ENCODE measurements at regions not wholly inside any gene's neighbourhood (a gene's known extent, or its start where the extent isn't known, plus 50 kb on each side); places are given as distances from the start of the nearest gene placed in this dataset.

DNA sequence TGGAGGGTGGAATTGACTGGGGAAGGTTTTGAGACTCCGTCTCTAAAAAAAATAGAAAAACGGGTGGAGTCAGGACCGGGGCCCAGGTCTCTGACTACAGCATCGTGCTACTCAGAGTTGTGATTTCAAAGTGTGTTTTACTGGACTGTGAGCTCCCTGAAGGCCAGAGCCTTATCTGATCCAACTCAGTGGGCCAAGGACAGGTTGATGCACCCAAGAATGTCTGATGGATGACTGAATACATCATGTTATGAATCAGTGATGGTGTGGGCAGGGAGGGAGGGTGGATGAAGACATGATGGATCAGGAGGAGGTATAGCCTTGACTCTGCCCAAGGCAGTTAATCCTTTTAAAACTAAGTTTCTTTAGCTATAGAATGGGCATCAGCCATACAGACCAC, 81.6 kb downstream of the FOXD2 start:
- H3K4me2 ChIP-seq (ENCODE audit: low read depth, low read length, poor library complexity, severe bottlenecking) = no peak overlapping the region
- no peaks in the 10 kb centered on the region for H4K20me1 ChIP-seq (ENCODE audit: insufficient read depth, low read length, poor library complexity, severe bottlenecking)
- no peaks in the 10 kb centered on the region for H3K36me3 ChIP-seq (ENCODE audit: insufficient read depth, low read length)
- no peaks in the 10 kb centered on the region for H3K9me2 ChIP-seq (replicated peaks; ENCODE audit: low read depth, low read length)
- no peaks in the 10 kb centered on the region for H3K79me2 ChIP-seq (ENCODE audit: insufficient read depth, low read length)
- no peaks in the 10 kb centered on the region for H3K27me3 ChIP-seq (ENCODE audit: insufficient read depth, low read length, poor library complexity, severe bottlenecking)
- H3K9ac ChIP-seq (ENCODE audit: low read depth, low read length, poor library complexity, severe bottlenecking) = no peak overlapping the region
- H3K4me1 ChIP-seq (ENCODE audit: insufficient read depth, low read length, poor library complexity, severe bottlenecking) = no peaks in the 10 kb centered on the region
- no peaks in the 10 kb centered on the region for H3F3A ChIP-seq (ENCODE audit: low read depth)
- no peak overlapping the region for H3K4me3 ChIP-seq (ENCODE audit: low read length, poor library complexity, severe bottlenecking)
- TF ChIP-seq, protein P1, sequence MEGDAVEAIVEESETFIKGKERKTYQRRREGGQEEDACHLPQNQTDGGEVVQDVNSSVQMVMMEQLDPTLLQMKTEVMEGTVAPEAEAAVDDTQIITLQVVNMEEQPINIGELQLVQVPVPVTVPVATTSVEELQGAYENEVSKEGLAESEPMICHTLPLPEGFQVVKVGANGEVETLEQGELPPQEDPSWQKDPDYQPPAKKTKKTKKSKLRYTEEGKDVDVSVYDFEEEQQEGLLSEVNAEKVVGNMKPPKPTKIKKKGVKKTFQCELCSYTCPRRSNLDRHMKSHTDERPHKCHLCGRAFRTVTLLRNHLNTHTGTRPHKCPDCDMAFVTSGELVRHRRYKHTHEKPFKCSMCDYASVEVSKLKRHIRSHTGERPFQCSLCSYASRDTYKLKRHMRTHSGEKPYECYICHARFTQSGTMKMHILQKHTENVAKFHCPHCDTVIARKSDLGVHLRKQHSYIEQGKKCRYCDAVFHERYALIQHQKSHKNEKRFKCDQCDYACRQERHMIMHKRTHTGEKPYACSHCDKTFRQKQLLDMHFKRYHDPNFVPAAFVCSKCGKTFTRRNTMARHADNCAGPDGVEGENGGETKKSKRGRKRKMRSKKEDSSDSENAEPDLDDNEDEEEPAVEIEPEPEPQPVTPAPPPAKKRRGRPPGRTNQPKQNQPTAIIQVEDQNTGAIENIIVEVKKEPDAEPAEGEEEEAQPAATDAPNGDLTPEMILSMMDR (conservative IDR thresholded peaks at IDR 0.05; ENCODE audit: low read length) = no peak
- TF ChIP-seq EZH2phosphoT487 (IDR thresholded peaks at IDR 0.05; ENCODE audit: borderline replicate concordance) = no peak
- H2AFZ ChIP-seq (ENCODE audit: low read length) = no peak overlapping the region
- no peaks in the 10 kb centered on the region for H3K9me3 ChIP-seq (ENCODE audit: insufficient read depth, low read depth, low read length)

DNA sequence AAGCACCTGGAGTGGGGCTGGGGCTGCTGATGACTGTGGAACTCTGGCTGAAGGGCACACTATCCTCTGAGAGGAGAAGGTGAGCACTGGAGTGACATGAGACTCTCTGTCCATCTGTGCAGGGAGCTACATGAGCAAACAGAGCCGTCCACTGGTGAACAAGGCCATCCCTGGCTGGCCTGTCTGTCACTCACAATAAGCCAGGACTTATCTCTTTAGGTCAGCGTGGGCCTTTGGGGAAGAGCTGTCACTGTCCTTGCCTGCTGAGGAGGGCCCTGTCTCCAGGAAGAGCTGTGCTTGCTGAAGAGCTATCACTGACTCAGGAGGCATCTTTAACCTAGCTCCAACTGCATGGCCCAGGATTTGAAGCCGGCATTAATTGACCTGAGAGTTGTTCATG, 82.1 kb downstream of the FOXD2 start:
- Histone ChIP-seq H3K4me3 (ENCODE audit: low read length, poor library complexity, severe bottlenecking) (no peak overlapping the region), H3K9me3 (ENCODE audit: insufficient read depth, low read depth, low read length) (no peaks in the 10 kb centered on the region), H3K9ac (ENCODE audit: low read depth, low read length, poor library complexity, severe bottlenecking) (no peak overlapping the region), H3K9me2 (replicated peaks; ENCODE audit: low read depth, low read length) (no peaks in the 10 kb centered on the region), H4K20me1 (ENCODE audit: insufficient read depth, low read length, poor library complexity, severe bottlenecking) (no peaks in the 10 kb centered on the region), H3F3A (ENCODE audit: low read depth) (no peaks in the 10 kb centered on the region), H3K27me3 (ENCODE audit: insufficient read depth, low read length, poor library complexity, severe bottlenecking) (no peaks in the 10 kb centered on the region), H2AFZ (ENCODE audit: low read length) (no peak overlapping the region), H3K79me2 (ENCODE audit: insufficient read depth, low read length) (no peaks in the 10 kb centered on the region), H3K4me1 (ENCODE audit: insufficient read depth, low read length, poor library complexity, severe bottlenecking) (no peaks in the 10 kb centered on the region), H3K36me3 (ENCODE audit: insufficient read depth, low read length) (no peaks in the 10 kb centered on the region), H3K4me2 (ENCODE audit: low read depth, low read length, poor library complexity, severe bottlenecking) (no peak overlapping the region)
- TF ChIP-seq, protein P1 (conservative IDR thresholded peaks at IDR 0.05; ENCODE audit: low read length) = no peak
- no peak for TF ChIP-seq EZH2phosphoT487 (IDR thresholded peaks at IDR 0.05; ENCODE audit: borderline replicate concordance)

DNA sequence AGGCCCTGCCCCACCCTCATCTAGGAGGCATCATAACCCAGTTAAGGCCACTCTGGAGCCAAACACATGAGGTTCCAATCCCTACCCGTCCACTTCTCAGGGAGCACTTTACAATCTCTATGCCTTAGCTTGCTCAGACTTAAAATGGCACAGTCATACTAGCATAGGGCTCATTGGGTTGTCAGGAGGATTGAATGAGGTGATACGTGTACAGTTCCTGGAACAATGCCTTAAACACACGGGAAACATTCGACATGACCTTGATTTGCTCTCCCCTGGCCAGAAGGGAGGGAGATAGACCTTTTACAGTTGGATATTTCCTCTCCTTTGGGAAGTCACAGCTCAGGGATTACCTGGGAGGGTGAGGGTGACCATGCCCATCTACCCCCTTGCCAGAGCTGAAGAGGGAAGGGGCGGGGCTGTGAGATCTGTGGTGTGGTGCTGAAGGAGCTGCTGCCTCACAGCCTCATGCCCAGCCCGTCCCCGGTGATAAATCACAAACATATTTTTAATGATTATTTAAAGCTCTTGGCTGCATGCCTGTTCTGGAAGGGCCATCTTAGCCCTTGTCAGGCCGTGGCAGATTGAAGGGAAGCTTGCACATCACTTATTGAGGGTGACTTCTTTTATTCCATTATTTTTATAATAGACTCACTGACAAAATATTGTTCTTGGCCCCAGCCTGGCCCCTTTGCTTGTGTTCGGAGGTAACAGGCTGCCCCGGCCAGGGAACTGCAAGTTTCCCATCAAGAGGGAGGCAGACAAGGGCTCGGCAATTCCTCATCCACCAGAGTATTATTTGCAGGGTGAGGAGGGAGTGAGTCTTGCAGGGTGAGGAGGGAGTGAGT, 83.4 kb downstream of the FOXD2 start:
- H3K79me2 ChIP-seq (ENCODE audit: insufficient read depth, low read length) = no peaks in the 10 kb centered on the region
- no peaks in the 10 kb centered on the region for H3K9me3 ChIP-seq (ENCODE audit: insufficient read depth, low read depth, low read length)
- no peaks in the 10 kb centered on the region for H3K36me3 ChIP-seq (ENCODE audit: insufficient read depth, low read length)
- no peak for TF ChIP-seq EZH2phosphoT487 (IDR thresholded peaks at IDR 0.05; ENCODE audit: borderline replicate concordance)
- H3K9ac ChIP-seq (ENCODE audit: low read depth, low read length, poor library complexity, severe bottlenecking) = no peak overlapping the region
- H2AFZ ChIP-seq (ENCODE audit: low read length) = no peak overlapping the region
- no peak overlapping the region for H3K4me2 ChIP-seq (ENCODE audit: low read depth, low read length, poor library complexity, severe bottlenecking)
- H3F3A ChIP-seq (ENCODE audit: low read depth) = no peaks in the 10 kb centered on the region
- no peaks in the 10 kb centered on the region for H3K4me1 ChIP-seq (ENCODE audit: insufficient read depth, low read length, poor library complexity, severe bottlenecking)
- no peaks in the 10 kb centered on the region for H4K20me1 ChIP-seq (ENCODE audit: insufficient read depth, low read length, poor library complexity, severe bottlenecking)
- H3K4me3 ChIP-seq (ENCODE audit: low read length, poor library complexity, severe bottlenecking) = no peak overlapping the region
- H3K27me3 ChIP-seq (ENCODE audit: insufficient read depth, low read length, poor library complexity, severe bottlenecking) = no peaks in the 10 kb centered on the region
- H3K9me2 ChIP-seq (replicated peaks; ENCODE audit: low read depth, low read length) = no peaks in the 10 kb centered on the region

All from Loucy (cell line).